GM19035 (cell line): ENCODE measurements at regions not wholly inside any gene's neighbourhood (a gene's known extent, or its start where the extent isn't known, plus 50 kb on each side); places are given as distances from the start of the nearest gene placed in this dataset.

Experiments used
- ATAC-seq: cut with Tn5 transposase; IDR thresholded peaks from one replicate; pipeline ENCODE4 v1.9.1; 2021; ENCODE audit not compliant: unreplicated experiment

GRCh38 chr3:159853506-159853864, 135.2 kb upstream of the IL12A start:
- no peak for ATAC-seq

- no peak for ATAC-seq
These were observed 134.0 kb upstream of the IL12A start for GRCh38 chr3:159854500-159855124.

GRCh38 chr3:159855599-159856346, 132.9 kb upstream of the IL12A start:
- ATAC-seq: no peak

- no peak for ATAC-seq
These were observed 132.0 kb upstream of the IL12A start for GRCh38 chr3:159856590-159857104.

GRCh38 chr3:159857840-159858239, 130.8 kb upstream of the IL12A start:
- ATAC-seq: no peak

- ATAC-seq: no peak
These were observed 130.0 kb upstream of the IL12A start for GRCh38 chr3:159858650-159859049.

- no peak for ATAC-seq
These were observed 129.2 kb upstream of the IL12A start for GRCh38 chr3:159859424-159859823.

- ATAC-seq: no peak
These were observed 128.8 kb upstream of the IL12A start for GRCh38 chr3:159859836-159860235.

- no peak for ATAC-seq
These were observed 128.1 kb upstream of the IL12A start for GRCh38 chr3:159860269-159861116.

GRCh38 chr3:159861369-159861987, 127.2 kb upstream of the IL12A start:
- ATAC-seq: peak; percentile 73

GRCh38 chr3:159865041-159865579, 123.5 kb upstream of the IL12A start:
- no peak for ATAC-seq

GRCh38 chr3:159866201-159866746, 122.4 kb upstream of the IL12A start:
- ATAC-seq: no peak

GRCh38 chr3:159867372-159867771, 121.3 kb upstream of the IL12A start:
- ATAC-seq: no peak

- ATAC-seq: no peak
These were observed 117.9 kb upstream of the IL12A start for GRCh38 chr3:159870723-159871122.

GRCh38 chr3:159872374-159873109, 116.1 kb upstream of the IL12A start:
- ATAC-seq: no peak

GRCh38 chr3:159875116-159875515, 113.5 kb upstream of the IL12A start:
- ATAC-seq: no peak

- ATAC-seq: no peak
These were observed 110.7 kb upstream of the IL12A start for GRCh38 chr3:159877924-159878323.

- no peak for ATAC-seq
These were observed 109.5 kb upstream of the IL12A start for GRCh38 chr3:159879146-159879545.

- ATAC-seq: no peak
These were observed 109.0 kb upstream of the IL12A start for GRCh38 chr3:159879598-159879997.

GRCh38 chr3:159881208-159881607, 107.4 kb upstream of the IL12A start:
- ATAC-seq: no peak
